Stimulated activated CD4-positive, alpha-beta T cell treated with anti-CD3 and anti-CD28 coated beads, Interleukin-2, amount 100 ng/mL, for 48 hours (primary cell): ENCODE measurements at regions not wholly inside any gene's neighbourhood (a gene's known extent, or its start where the extent isn't known, plus 50 kb on each side); places are given as distances from the start of the nearest gene placed in this dataset.

Source experiments
- DNase-seq, 2 donors: peaks; one replicate each; pipeline ENCODE4 v3.0.0-alpha.2; 2020

DNA sequence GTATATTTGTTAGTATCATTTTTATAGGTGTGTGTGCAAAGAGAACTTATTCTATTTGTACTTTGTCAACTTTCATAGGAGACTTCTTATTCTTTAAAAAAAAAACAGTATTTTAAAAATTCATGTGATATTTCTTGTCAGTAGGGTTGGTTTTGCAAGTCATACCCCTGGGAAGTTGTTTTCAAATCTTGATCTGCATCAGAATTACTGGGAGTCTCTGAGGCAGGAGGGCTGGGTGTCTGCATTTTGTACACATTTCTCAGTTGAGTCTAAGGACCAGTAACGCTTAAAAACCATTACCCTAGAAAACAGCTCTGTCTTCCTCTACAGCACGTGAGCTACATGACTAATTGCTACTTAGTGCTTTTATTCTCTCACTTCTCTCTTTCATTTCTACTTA is 76.0 kb upstream of the CTTNBP2NL start:
- DNase-seq, result no peak

DNA sequence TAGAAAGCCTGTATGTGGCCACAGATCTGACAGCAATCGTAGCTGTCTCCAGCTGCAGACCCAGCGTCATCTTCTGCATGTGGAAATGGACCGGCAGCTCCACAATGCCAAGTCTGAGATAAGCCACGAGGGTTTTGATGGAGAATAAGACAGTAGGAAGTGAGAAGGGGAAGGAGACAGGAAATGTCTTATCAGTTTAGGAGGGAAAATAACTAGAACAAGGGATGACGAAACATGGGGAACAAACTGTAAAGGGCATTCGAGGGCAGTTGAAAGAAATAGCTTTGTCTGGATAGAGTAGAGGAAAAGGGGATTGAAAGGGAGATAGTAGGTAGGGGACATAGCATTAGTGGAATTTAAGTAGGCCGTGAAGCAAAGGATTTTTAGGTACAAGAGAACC is 74.0 kb upstream of the CTTNBP2NL start:
- no peak for DNase-seq

DNA sequence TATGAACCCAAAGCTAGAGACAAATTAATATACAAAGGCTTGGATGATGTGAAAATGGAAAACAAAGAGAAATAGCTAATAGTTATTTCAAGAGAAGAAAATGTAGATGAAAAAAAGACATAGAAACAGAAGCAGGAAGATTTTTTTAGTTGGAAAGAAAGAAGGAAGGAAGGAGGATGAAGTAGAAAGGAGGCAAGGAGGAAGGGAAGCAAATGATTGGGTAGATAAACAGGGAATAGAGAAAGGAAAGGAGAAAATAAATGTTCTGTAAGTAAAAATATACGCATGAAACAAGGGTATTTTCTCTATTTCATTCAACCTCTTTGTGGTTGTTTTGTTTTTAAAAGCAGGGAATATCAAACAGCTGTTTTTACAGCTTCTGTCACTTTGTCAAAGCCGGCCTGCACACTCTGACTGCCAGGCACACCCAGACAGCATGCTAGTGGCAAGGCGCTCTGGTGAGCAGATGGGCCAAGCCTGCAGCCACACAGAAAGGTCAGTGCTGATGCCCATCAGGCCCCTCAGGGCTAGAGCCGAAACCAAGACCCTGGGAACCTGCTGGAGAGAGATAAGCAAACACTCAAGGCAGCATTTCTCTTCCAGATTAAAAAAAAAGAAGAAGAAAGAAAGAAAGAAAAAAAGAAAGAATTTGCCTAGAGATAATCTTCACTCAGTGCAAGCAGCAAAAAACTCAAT is 72.9 kb upstream of the CTTNBP2NL start:
- no peak for DNase-seq

DNA sequence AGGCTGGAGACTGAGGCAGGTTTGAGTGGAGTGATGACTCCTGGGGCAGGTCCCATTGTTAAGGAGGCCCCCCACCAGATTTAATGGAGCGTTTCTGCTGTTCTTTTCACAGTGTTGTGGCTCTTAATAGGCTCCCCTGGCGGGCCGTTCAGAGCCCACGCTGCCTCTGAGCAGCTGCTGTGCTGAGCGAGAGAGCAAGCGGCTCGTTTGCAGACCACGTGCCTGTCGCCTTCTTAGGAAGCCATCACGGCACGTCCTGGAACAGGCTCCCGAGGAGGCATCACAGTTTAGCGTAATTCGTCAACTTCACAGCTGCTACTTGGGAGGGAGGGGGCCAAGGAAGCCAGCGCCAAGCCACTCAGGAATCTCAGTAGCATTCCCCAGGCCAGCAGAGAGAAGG is 70.5 kb upstream of the CTTNBP2NL start:
- no peak for DNase-seq

DNA sequence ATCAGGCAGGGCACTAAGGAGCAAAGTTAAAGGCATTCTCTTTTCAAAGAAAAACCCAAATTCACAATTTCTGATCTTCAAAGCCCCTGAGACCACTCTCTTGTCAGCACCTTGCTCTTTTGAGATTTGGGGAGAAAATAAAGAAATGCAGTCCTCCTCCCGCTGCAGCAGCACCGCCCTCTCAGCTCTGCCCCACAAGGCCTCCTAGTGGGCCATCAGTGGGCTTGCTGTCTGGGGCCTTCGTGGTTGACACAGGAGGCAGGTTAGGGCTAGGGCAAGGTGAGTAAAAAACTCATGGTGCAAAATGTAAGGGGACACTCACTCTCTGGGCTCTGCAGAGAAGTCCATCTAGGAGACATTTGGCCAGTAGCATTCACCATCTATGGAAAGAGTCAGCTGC is 67.4 kb upstream of the CTTNBP2NL start:
- DNase-seq, result no peak

DNA sequence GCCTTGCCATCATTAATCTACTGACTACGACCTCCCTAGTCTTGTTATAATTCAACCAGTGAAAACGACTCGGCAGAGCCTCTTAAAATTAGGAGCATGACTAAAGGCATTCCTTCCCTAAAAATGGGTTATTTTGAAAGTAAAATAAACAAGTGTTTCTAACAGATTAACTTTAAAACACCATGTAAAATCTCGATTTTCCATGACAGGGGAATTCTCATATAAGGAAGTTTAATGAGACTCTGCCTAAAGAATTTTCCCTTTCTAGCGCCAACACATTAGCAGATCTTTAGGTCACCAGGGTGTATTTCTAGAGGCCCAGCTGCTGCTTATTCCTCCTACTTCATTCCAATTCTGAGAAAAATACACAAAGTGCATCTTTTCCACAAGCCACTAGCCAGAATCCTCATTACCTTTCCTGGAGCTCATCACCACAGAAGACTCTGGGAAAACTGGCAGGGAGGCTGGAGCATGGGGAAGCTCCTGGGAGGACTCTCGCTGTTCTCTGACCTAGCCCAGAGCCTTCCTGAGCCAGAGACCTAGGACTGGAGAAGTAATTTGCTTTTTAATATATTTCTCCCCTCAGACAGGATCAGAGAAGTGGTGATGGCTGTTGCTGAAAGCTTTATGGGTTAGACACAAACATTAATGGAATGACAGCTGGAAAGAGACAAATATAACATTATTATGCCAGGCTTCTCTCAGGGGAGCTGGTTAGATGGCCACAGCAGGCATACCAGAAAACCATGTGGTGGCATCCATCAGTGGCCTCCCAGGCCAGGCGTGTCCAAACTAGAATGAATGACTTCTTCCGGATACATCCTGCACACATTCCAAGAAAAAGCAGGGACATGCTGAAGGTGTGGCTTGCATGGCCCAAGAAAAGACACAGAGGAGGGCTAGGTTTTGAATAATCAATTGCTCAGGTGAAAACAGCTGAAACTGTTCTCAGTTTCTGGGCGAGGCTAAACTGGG is 63.6 kb upstream of the CTTNBP2NL start:
- DNase-seq, result no peak

DNA sequence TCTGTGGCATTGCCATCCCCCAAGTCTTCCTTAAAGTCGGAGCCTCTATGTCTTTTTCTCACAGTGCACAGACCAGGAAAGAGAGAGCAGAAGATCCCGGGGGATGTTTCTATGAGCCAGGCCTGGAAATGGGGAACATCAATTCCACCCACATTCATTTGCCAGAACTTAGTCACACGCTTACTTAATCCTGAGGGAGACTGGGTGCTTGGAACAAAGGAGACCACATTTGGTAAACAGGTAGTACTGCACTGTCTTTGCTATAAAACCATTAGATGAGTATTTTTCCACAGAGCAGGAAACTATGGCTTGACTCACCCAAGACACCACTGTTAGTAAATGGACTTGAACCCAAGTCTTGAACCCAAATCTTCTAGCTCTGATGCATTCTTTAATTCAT is 60.7 kb upstream of the CTTNBP2NL start:
- no peak for DNase-seq

DNA sequence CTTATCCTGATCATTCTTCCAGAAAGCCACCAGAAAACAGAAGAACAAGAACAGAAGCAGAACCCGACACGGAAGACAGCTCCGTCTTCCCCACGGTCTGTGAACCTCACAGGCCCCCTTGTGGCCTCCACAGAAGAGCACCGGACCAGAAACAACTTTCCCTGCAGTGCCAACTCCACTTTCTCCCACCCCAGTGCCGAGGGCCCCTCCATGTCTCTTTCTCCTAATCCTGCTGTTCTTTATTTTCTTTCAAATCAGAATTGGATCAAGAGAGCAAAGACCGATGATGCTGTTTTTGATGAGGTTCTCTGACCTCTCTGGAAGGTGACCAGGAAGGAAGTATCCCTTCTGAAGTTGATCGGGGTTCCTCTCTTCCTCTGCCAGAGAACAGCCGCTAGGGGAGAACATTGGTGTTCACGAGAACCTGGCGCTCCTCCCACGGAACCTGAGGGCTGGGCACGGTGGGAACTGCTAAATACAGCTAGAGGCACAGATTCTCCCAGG is 58.9 kb upstream of the CTTNBP2NL start:
- DNase-seq, result peak; percentile 2 to 6

DNA sequence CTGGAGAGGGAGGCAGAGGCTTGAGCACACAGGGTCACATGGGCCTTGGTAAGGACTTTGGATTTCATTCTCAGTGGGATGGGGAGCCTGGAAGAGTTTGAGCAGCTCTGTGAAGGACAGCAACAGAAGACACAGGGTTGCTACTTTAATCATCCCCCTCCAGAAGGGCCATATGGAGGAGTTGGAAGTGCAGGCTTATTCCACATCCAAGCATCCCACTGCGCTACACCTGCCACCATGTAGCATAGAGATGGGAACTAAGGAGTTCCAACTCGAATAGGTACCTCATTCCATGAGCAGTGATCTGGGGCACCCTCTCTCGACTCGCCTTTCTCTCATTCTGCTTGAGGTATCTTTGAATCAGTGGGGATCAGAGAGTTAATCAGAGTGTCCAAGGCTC is 54.0 kb upstream of the CTTNBP2NL start:
- DNase-seq, result no peak

DNA sequence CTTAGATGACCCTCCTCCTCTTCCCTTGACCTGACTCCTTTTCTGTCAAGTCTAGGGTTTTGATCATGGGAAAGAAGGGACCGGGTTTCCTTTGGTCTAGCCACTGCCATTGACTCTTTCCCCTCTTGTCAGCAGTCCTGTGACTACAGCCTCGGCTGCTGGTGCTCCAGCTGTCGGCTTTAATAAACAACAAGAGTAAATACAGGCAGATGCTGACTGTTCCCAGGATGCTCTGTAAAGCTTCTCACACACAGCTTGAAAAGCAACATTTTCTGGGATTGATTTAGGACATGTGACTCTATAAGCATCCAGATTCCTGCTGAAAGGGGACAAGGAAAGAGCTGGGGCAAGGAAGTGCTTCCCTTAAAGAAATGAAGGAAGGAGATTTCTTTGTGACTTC is 53.5 kb upstream of the CTTNBP2NL start:
- DNase-seq, result no peak

DNA sequence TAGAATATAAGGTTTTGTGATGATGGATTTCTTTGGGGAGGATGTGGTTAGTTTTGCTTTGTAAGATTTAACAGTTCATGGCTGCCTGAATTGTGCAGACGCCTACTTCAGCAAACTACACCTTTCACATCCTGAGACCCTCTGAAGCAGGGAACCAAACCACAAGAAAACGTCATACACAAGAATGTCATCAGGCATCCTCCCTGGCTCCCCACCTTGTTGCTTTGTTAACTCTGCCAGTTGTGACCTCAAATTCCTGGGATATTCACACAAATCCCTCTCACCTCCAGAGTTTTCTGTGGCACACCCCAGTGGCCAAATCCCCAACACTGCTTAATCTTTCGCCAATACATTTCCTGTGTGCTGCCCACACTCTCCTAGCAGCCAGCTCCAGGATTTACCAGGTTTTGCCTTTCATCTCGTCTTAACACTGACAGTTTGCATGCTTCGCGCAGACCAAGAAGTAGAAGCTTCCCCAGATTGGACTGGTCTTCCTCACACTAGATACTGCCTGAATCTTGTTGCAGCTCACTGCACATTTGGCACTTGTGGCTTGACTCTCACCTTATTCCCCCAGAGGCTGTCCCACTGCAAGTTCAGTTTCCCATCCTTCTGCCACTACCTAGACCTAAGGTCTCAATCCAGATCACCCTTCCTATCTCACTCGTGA is 51.1 kb upstream of the CTTNBP2NL start:
- DNase-seq, result no peak
